ENCODE measurements at regions not wholly inside any gene's neighbourhood (a gene's known extent, or its start where the extent isn't known, plus 50 kb on each side); places are given as distances from the start of the nearest gene placed in this dataset.

DNA sequence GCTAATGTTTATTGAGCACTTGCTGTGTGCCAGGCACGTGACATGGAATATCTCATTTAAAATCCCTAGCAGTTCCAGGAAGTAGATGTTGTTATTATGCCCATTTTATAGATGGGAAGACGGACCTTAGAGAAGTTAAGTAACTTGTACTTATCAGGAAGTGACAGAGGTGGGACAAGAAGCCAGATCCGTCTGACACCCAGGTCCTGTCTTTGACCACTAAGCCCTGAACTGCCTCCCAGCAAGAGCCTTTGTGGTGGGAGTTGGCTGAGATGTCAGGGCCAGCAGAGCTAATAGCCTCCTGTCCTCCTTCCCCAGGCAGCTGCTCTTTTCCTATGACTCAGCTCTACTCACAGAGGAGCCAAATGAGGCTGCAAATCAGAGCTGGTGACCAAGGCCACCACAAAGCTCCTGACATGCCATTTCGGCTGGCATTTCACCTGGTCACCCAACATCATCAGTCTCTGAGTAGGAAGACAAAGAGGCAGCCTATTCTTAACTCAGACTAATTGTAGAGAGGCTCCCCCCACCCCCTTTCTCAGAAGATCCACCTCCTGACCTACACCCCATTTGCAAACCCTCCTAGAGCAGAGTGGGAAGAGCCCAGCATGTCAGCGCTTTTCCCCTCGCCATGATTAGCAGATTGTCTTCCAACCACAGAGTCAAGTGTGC is 175.1 kb upstream of the KIT start (continued):
- TF ChIP-seq, protein P1, sequence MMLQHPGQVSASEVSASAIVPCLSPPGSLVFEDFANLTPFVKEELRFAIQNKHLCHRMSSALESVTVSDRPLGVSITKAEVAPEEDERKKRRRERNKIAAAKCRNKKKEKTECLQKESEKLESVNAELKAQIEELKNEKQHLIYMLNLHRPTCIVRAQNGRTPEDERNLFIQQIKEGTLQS (IDR thresholded peaks at IDR 0.05): no peak
- TF ChIP-seq JUND (IDR thresholded peaks at IDR 0.05) (no peak), HNF4G (IDR thresholded peaks at IDR 0.05) (no peak), FOXA1 (IDR thresholded peaks at IDR 0.05) (no peak)

DNA sequence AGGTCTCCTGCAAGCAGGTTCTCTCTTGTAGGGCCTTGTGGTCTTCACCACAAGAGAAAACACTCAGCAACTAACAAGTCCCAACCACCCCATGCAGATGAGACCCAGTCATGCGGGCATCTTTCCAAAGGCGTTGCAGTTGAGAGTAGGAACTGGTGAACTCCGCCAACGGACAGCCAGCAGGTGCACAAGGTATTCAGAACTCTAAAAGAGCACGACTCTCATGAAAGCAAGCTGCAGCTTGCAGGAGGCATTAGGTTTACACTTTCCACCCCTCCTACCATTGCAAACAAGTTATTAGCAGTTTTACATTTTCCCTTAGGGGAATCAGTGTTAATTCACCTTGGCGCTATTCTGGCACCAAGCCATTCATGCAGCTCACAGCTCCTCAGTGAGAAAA is 173.4 kb upstream of the KIT start:
- Histone ChIP-seq H3K9ac (ENCODE audit: low read depth in 1 of 2, low read length in 2 of 2) (no peak overlapping the region), H3K27me3 (ENCODE audit: control insufficient read depth in 4 of 4, insufficient read depth in 4 of 4, low read length in 3 of 4) (no peaks in the 10 kb centered on the region), H3K4me1 (ENCODE audit: control insufficient read depth in 4 of 4, insufficient read depth in 4 of 4, low read length in 3 of 4) (no peaks in the 10 kb centered on the region), H3K36me3 (ENCODE audit: control insufficient read depth in 4 of 4, insufficient read depth in 3 of 4, low read depth in 1 of 4, low read length in 3 of 4) (no peaks in the 10 kb centered on the region), H3K9me3 (ENCODE audit: control insufficient read depth in 4 of 4, low read length in 3 of 4) (peaks cover 3 to 8% (median 3%) of the 10 kb centered on the region in 4 donors), H3K4me3 (ENCODE audit: low read depth in 1 of 3, low read length in 3 of 3) (no peak overlapping the region), H3K27ac (ENCODE audit: low read depth in 1 of 2, low read length in 2 of 2) (no peak overlapping the region)
- 92% methylated on average over 6 of the region's 6 CpGs for WGBS
- DNase-seq (ENCODE audit: low spot score): no peak
- TF ChIP-seq, protein P2, sequence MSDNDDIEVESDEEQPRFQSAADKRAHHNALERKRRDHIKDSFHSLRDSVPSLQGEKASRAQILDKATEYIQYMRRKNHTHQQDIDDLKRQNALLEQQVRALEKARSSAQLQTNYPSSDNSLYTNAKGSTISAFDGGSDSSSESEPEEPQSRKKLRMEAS (IDR thresholded peaks at IDR 0.05): no peak
- TF ChIP-seq FOXA2 (IDR thresholded peaks at IDR 0.05): no peak
- TF ChIP-seq GABPA (IDR thresholded peaks at IDR 0.05 in 1 of 2, conservative IDR thresholded peaks at IDR 0.05 in 1 of 2): no peak
- no peak for TF ChIP-seq JUND (IDR thresholded peaks at IDR 0.05)
- TF ChIP-seq, protein P1 (IDR thresholded peaks at IDR 0.05): no peak
- TF ChIP-seq, protein P3, sequence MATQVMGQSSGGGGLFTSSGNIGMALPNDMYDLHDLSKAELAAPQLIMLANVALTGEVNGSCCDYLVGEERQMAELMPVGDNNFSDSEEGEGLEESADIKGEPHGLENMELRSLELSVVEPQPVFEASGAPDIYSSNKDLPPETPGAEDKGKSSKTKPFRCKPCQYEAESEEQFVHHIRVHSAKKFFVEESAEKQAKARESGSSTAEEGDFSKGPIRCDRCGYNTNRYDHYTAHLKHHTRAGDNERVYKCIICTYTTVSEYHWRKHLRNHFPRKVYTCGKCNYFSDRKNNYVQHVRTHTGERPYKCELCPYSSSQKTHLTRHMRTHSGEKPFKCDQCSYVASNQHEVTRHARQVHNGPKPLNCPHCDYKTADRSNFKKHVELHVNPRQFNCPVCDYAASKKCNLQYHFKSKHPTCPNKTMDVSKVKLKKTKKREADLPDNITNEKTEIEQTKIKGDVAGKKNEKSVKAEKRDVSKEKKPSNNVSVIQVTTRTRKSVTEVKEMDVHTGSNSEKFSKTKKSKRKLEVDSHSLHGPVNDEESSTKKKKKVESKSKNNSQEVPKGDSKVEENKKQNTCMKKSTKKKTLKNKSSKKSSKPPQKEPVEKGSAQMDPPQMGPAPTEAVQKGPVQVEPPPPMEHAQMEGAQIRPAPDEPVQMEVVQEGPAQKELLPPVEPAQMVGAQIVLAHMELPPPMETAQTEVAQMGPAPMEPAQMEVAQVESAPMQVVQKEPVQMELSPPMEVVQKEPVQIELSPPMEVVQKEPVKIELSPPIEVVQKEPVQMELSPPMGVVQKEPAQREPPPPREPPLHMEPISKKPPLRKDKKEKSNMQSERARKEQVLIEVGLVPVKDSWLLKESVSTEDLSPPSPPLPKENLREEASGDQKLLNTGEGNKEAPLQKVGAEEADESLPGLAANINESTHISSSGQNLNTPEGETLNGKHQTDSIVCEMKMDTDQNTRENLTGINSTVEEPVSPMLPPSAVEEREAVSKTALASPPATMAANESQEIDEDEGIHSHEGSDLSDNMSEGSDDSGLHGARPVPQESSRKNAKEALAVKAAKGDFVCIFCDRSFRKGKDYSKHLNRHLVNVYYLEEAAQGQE (IDR thresholded peaks at IDR 0.05): no peak
- TF ChIP-seq NR2F2 (IDR thresholded peaks at IDR 0.05): no peak
- no peak for TF ChIP-seq TAF1 (conservative IDR thresholded peaks at IDR 0.05)
- TF ChIP-seq HNF4A (conservative IDR thresholded peaks at IDR 0.05): no peak
- TF ChIP-seq FOXA1 (IDR thresholded peaks at IDR 0.05): no peak
- no peak for TF ChIP-seq RXRA (IDR thresholded peaks at IDR 0.05)
- TF ChIP-seq, protein P4, sequence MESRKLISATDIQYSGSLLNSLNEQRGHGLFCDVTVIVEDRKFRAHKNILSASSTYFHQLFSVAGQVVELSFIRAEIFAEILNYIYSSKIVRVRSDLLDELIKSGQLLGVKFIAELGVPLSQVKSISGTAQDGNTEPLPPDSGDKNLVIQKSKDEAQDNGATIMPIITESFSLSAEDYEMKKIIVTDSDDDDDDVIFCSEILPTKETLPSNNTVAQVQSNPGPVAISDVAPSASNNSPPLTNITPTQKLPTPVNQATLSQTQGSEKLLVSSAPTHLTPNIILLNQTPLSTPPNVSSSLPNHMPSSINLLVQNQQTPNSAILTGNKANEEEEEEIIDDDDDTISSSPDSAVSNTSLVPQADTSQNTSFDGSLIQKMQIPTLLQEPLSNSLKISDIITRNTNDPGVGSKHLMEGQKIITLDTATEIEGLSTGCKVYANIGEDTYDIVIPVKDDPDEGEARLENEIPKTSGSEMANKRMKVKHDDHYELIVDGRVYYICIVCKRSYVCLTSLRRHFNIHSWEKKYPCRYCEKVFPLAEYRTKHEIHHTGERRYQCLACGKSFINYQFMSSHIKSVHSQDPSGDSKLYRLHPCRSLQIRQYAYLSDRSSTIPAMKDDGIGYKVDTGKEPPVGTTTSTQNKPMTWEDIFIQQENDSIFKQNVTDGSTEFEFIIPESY (IDR thresholded peaks at IDR 0.05): no peak
- no peak for TF ChIP-seq RAD21 (IDR thresholded peaks at IDR 0.05)
- no peak for TF ChIP-seq EGR1 (IDR thresholded peaks at IDR 0.05; ENCODE audit: low read depth in 2 of 2)
